CD4-positive, CD25-positive, alpha-beta regulatory T cell (primary cell): ENCODE measurements at regions not wholly inside any gene's neighbourhood (a gene's known extent, or its start where the extent isn't known, plus 50 kb on each side); places are given as distances from the start of the nearest gene placed in this dataset.

Source experiments
- ATAC-seq, 2 donors: fragments of 150-1000 bp; cut with Tn5 transposase; one replicate each; pipeline ENCODE4 v1.10.0; 2021; ENCODE audit warnings: low read depth in 2 of 2, moderate number of reproducible peaks in 2 of 2, moderate library complexity in 1 of 2
- DNase-seq, 3 donors: peaks; one replicate each; pipeline versions ENCODE4 v3.0.0 to v3.0.0-alpha.2; 2012 to 2022; ENCODE audit warnings: mixed read lengths in 1 of 3
- H3K27ac ChIP-seq: one replicate; pipeline ENCODE4 v1.7.0; 2013; ENCODE audit warnings: mild to moderate bottlenecking, low read length; ENCODE audit not compliant: insufficient read depth, poor library complexity, severe bottlenecking
- H3K27me3 ChIP-seq: one replicate; pipeline ENCODE4 v1.7.0; 2013; ENCODE audit warnings: low read length; ENCODE audit not compliant: control insufficient read depth, insufficient read depth
- H3K36me3 ChIP-seq: one replicate; pipeline ENCODE4 v1.7.0; 2013; ENCODE audit warnings: mild to moderate bottlenecking, low read length, moderate library complexity; ENCODE audit not compliant: control insufficient read depth, insufficient read depth
- H3K4me1 ChIP-seq: 2 replicates; pipeline ENCODE4 v1.7.0; 2013; ENCODE audit warnings: mild to moderate bottlenecking, low read length; ENCODE audit not compliant: insufficient read depth, control insufficient read depth, poor library complexity, severe bottlenecking
- H3K4me3 ChIP-seq: one replicate; pipeline ENCODE4 v1.7.0; 2013; ENCODE audit warnings: low read depth, mild to moderate bottlenecking, low read length, moderate library complexity
- H3K9me3 ChIP-seq, 2 experiments: 1 replicate in 1 of 2; 2 replicates in 1 of 2; pipeline ENCODE4 v1.7.0; 2013; ENCODE audit warnings: low read length in 2 of 2, mild to moderate bottlenecking in 1 of 2, moderate library complexity in 1 of 2; ENCODE audit not compliant: control insufficient read depth in 2 of 2
- H3K27ac Mint-ChIP-seq, 3 donors: one replicate each; pipeline ENCODE4 v1.8.0; 2020 to 2022; ENCODE audit warnings: mild to moderate bottlenecking in 3 of 3, mixed read lengths in 3 of 3, moderate library complexity in 2 of 3
- H3K27me3 Mint-ChIP-seq: one replicate; pipeline ENCODE4 v1.8.0; 2022; ENCODE audit warnings: mild to moderate bottlenecking, mixed read lengths
- H3K36me3 Mint-ChIP-seq: one replicate; pipeline ENCODE4 v1.8.0; 2020; ENCODE audit warnings: mixed read lengths
- H3K4me1 Mint-ChIP-seq, 4 donors: one replicate each; pipeline ENCODE4 v1.8.0; 2020 to 2022; ENCODE audit warnings: mixed read lengths in 4 of 4, mild to moderate bottlenecking in 1 of 4
- H3K4me3 Mint-ChIP-seq, 4 donors: one replicate each; pipeline ENCODE4 v1.8.0; 2020 to 2022; ENCODE audit warnings: mild to moderate bottlenecking in 4 of 4, mixed read lengths in 4 of 4, moderate library complexity in 3 of 4
- H3K9me3 Mint-ChIP-seq, 7 donors: one replicate each; pipeline ENCODE4 v1.8.0; 2020 to 2022; ENCODE audit warnings: mixed read lengths in 7 of 7, mild to moderate bottlenecking in 3 of 7, moderate library complexity in 2 of 7

DNA sequence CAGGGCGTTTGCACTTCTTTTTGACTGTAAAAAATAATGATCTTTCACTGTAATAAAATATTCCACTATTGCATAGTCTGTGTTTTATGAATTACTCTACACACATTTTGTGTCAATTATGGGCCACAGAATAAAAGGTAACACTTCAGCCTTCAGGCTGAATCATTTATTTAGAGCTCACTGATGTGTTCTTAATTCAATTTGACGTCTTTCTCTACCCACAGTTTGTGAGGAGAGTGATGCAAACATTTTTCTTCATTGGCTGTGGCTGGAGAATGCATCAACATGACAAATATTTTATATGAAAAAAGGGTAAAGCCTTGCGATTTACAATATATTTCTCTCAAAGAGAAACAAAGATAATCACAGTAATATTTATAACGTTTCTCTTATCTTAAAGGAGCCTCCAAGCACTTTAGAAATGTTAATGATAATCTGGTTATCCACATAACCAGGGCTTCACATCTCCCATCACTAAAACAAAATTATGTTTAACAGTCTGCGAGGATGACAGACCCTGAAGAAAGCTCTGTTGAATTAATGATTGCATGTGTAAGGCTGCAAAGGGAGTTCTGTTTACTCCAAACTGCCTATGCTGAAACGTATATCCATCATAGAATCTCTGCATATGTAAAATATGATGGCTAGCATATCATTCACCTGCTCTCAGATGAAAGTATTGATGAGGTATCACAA is 951.3 kb downstream of the ZPLD1 start:
- no peaks in the 10 kb centered on the region for H3K9me3 ChIP-seq
- H3K4me3 Mint-ChIP-seq: no peak overlapping the region
- ATAC-seq: no peak
- H3K4me3 ChIP-seq: no peak overlapping the region
- H3K9me3 Mint-ChIP-seq: peaks cover 0 to 3% (median 0%) of the 10 kb centered on the region in 7 donors
- no peaks in the 10 kb centered on the region for H3K27me3 ChIP-seq
- no peaks in the 10 kb centered on the region for H3K4me1 Mint-ChIP-seq
- DNase-seq: no peak
- H3K4me1 ChIP-seq: no peaks in the 10 kb centered on the region
- H3K27ac ChIP-seq: no peak overlapping the region
- no peak overlapping the region for H3K27ac Mint-ChIP-seq
- no peaks in the 10 kb centered on the region for H3K36me3 ChIP-seq
- H3K27me3 Mint-ChIP-seq: no peaks in the 10 kb centered on the region
- no peaks in the 10 kb centered on the region for H3K36me3 Mint-ChIP-seq

GRCh38 chr3:103388214-103388613 is 953.4 kb downstream of the ZPLD1 start:
- H3K36me3 ChIP-seq: no peaks in the 10 kb centered on the region
- DNase-seq (no peak), ATAC-seq (no peak)
- H3K4me3 ChIP-seq: no peak overlapping the region
- no peak overlapping the region for H3K27ac ChIP-seq
- Mint-ChIP-seq H3K4me3 (no peak overlapping the region), H3K9me3 (peaks cover 0 to 1% (median 0%) of the 10 kb centered on the region in 7 donors), H3K4me1 (no peaks in the 10 kb centered on the region), H3K36me3 (no peaks in the 10 kb centered on the region), H3K27ac (no peak overlapping the region), H3K27me3 (no peaks in the 10 kb centered on the region)
- no peaks in the 10 kb centered on the region for H3K4me1 ChIP-seq
- H3K27me3 ChIP-seq: no peaks in the 10 kb centered on the region
- H3K9me3 ChIP-seq: no peaks in the 10 kb centered on the region

- H3K4me3 Mint-ChIP-seq: no peak overlapping the region
- H3K4me1 ChIP-seq: no peaks in the 10 kb centered on the region
- DNase-seq (no peak), ATAC-seq (no peak)
- H3K27ac Mint-ChIP-seq: no peak overlapping the region
- H3K27me3 ChIP-seq: no peaks in the 10 kb centered on the region
- peaks cover 0 to 1% (median 0%) of the 10 kb centered on the region in 7 donors for H3K9me3 Mint-ChIP-seq
- H3K27me3 Mint-ChIP-seq: no peaks in the 10 kb centered on the region
- no peak overlapping the region for H3K27ac ChIP-seq
- H3K4me3 ChIP-seq: no peak overlapping the region
- H3K9me3 ChIP-seq: no peaks in the 10 kb centered on the region
- no peaks in the 10 kb centered on the region for H3K36me3 Mint-ChIP-seq
- no peaks in the 10 kb centered on the region for H3K36me3 ChIP-seq
- H3K4me1 Mint-ChIP-seq: no peaks in the 10 kb centered on the region
Observed at GRCh38 chr3:103389356-103389755, 954.5 kb downstream of the ZPLD1 start.

DNA sequence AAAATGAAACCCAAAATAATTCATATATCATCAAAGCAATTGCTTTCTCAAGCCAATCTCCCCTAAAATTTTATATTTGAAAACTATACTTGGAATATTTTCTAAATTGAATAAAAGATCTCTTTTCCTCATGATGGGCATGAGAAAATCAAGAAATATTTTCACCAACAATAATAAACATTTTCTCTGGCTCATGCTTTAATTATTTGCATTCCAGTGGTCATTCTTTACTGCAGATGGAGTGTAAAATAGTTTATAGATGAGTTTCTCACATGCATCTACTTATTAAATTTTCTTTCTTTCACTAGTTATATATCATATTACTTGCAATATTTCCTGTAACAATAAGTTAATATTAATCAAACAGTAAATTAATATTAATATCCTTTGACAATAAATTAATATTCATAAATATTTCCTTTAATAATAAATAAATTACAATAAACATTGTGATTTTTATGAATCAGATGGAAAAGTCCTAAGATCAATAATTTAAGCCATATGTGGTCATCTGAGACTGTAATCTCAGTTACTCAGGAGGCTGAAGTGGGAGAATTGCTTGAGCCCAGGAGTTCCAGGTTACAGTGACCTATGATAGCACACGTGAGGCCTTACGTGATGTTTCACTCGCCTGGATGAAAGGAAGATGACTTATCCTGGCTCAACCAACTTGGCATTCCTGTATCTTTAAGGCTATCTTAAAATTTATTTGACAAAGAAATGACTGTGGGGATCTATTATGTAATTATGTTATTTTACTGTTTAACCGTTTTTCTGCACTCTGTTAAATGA is 958.8 kb downstream of the ZPLD1 start:
- DNase-seq (no peak), ATAC-seq (no peak)
- Histone ChIP-seq H3K9me3 (no peaks in the 10 kb centered on the region), H3K27ac (no peak overlapping the region), H3K36me3 (no peaks in the 10 kb centered on the region), H3K4me1 (no peaks in the 10 kb centered on the region), H3K27me3 (no peaks in the 10 kb centered on the region), H3K4me3 (no peak overlapping the region)
- H3K27me3 Mint-ChIP-seq: no peaks in the 10 kb centered on the region
- H3K4me1 Mint-ChIP-seq: no peaks in the 10 kb centered on the region
- H3K27ac Mint-ChIP-seq: no peak overlapping the region
- no peak overlapping the region for H3K4me3 Mint-ChIP-seq
- H3K9me3 Mint-ChIP-seq: peaks cover 0 to 14% (median 0%) of the 10 kb centered on the region in 7 donors
- H3K36me3 Mint-ChIP-seq: no peaks in the 10 kb centered on the region

- no peaks in the 10 kb centered on the region for H3K4me1 ChIP-seq
- H3K36me3 ChIP-seq: no peaks in the 10 kb centered on the region
- Mint-ChIP-seq H3K4me3 (no peak overlapping the region), H3K36me3 (no peaks in the 10 kb centered on the region), H3K9me3 (peaks cover 0 to 5% (median 1%) of the 10 kb centered on the region in 7 donors), H3K27me3 (no peaks in the 10 kb centered on the region), H3K4me1 (no peaks in the 10 kb centered on the region), H3K27ac (no peak overlapping the region)
- H3K27ac ChIP-seq: no peak overlapping the region
- H3K27me3 ChIP-seq: no peaks in the 10 kb centered on the region
- ATAC-seq (no peak), DNase-seq (no peak)
- no peaks in the 10 kb centered on the region for H3K9me3 ChIP-seq
- no peak overlapping the region for H3K4me3 ChIP-seq
Observed at GRCh38 chr3:103403191-103403590, 968.4 kb downstream of the ZPLD1 start.

GRCh38 chr3:103406320-103406850 is 971.6 kb downstream of the ZPLD1 start:
- DNase-seq: no peak
- H3K27me3 Mint-ChIP-seq: no peaks in the 10 kb centered on the region
- H3K27ac Mint-ChIP-seq: no peak overlapping the region
- H3K4me3 Mint-ChIP-seq: no peak overlapping the region
- H3K27me3 ChIP-seq: no peaks in the 10 kb centered on the region
- no peaks in the 10 kb centered on the region for H3K4me1 Mint-ChIP-seq
- no peaks in the 10 kb centered on the region for H3K4me1 ChIP-seq
- no peaks in the 10 kb centered on the region for H3K36me3 ChIP-seq
- H3K4me3 ChIP-seq: no peak overlapping the region
- no peaks in the 10 kb centered on the region for H3K36me3 Mint-ChIP-seq
- H3K27ac ChIP-seq: no peak overlapping the region
- peaks cover 0 to 4% (median 0%) of the 10 kb centered on the region in 7 donors for H3K9me3 Mint-ChIP-seq
- ATAC-seq: no peak
- H3K9me3 ChIP-seq: no peaks in the 10 kb centered on the region

DNA sequence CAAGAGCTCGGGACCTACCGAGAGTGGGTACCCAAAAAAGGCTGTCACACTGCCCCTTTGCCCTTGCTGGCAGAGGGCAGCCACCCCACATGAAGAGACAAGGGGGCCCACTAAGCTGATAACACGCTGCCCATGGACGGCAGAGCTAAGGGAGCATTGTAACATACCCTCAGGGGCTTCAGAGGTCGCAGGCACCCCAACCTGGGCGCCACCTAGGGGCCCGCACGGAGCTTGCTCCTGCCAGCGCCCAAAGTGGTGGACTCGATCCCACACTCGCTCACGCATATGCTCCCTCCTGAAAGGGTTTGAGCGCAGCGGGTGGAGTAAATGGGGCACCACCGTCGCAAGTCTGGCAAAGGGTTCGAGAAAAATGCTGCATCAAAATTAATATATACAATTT is 975.4 kb downstream of the ZPLD1 start:
- H3K9me3 ChIP-seq: no peaks in the 10 kb centered on the region
- no peaks in the 10 kb centered on the region for H3K27me3 ChIP-seq
- Mint-ChIP-seq H3K4me3 (no peak overlapping the region), H3K36me3 (no peaks in the 10 kb centered on the region), H3K9me3 (peaks cover 0 to 5% (median 0%) of the 10 kb centered on the region in 7 donors), H3K4me1 (no peaks in the 10 kb centered on the region), H3K27me3 (no peaks in the 10 kb centered on the region), H3K27ac (no peak overlapping the region)
- no peak overlapping the region for H3K4me3 ChIP-seq
- H3K27ac ChIP-seq: no peak overlapping the region
- no peaks in the 10 kb centered on the region for H3K36me3 ChIP-seq
- no peaks in the 10 kb centered on the region for H3K4me1 ChIP-seq
- DNase-seq (no peak), ATAC-seq (no peak)
